Iris pigment epithelial cell (primary cell): ENCODE measurements at regions not wholly inside any gene's neighbourhood (a gene's known extent, or its start where the extent isn't known, plus 50 kb on each side); places are given as distances from the start of the nearest gene placed in this dataset.
A peak's percentile ranks its signal among the peaks of the same experiment; 100 is the strongest.

ENCODE experiments used
- DNase-seq: peaks from one replicate; pipeline ENCODE4 v3.0.0-alpha.2; 2011; ENCODE audit warnings: low read depth

GRCh38 chr3:144142151-144142840, 170.7 kb downstream of the DIPK2A start:
- DNase-seq, result peak; percentile 50

DNA sequence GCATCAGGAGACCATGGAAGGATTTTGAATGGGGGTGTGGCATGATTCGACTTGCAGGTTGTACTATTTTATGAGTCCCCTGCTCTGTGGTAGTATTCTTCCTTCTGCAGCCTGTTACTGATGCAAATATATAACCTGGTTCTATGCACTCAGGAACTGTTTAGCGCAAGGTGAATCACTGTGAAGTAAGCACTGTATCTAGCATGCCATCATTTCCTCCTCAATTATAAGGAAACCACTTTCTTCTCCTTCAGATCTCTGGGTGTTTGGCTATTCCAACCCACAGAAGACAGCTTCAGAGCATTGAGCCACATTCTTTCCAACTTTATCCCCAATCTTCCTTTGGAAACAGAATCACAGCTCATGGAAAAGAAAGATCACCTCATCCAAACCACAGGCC, 176.7 kb downstream of the DIPK2A start:
- no peak for DNase-seq

DNA sequence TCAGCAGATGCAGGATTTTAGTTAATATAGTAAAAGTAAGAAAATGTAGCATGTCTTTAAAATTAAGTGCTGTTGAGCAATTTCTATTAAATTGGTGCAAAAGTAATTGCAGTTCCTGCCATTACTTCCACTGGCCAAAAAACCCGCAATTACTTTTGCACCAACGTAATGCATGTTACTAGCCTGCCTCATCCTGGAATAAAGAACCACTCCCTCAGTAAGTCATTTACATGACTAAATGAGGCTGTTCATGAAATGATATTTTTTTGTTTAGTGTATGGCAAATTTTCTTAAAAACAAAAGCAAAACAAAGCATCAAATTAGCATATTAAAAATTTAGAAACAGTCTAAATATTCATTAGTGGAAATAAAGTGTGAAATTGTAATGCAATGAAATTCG, 180.4 kb downstream of the DIPK2A start:
- DNase-seq, result no peak

DNA sequence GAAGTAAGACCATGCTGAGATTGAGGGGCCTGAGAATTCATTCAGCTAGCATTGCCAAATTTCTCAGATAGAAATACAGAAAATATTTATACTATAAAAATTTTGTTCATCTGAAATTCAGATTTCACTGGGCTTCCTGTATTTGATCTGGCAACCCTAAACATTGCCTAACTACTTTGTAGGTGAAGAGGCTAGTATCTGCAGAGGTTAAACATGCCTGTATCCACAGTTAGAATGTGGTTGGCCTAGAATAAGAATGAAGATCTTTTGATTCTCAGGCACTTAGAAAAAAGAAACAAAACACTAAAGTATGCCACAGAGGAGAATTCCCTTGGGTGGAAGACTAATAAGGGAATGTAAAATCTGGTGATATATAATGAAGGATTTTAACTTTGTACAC, 189.0 kb downstream of the DIPK2A start:
- no peak for DNase-seq

DNA sequence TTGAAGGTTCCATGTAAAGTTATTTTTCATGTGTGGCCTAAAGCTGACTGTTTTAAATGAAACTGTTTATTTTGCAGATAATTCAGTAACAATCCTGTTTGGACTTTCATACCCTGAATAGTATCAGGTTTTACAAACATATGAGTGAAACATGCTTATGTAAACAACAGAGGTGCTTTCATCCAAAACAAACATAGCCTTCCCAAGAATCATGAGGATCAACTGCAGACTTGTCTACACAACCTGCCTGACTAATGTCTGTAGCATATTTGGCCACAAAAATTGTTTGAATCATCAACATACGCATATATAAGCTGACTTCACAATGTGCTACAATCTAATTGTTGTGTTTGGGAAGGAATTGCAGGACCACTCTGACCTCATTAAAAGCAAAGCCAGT, 190.4 kb downstream of the DIPK2A start:
- peak; percentile 86 for DNase-seq

DNA sequence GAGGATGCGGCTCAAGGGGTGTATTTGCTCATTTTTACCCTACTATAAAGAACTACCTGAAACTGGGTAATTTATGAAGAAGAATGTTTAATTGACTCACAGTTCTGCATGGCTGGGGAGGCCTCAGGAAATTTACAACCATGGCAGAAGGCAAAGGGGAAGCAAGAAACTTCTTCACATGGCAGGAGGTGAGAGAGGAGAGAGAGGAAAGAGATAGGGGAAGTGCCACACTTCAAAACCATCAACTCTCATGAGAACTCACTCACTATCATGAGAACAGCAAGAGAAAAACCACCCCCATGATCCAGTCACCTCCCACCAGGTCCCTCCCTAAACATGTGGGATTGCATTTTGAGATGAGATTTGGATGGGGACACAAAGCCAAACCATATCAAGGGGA, 192.7 kb downstream of the DIPK2A start:
- no peak for DNase-seq

DNA sequence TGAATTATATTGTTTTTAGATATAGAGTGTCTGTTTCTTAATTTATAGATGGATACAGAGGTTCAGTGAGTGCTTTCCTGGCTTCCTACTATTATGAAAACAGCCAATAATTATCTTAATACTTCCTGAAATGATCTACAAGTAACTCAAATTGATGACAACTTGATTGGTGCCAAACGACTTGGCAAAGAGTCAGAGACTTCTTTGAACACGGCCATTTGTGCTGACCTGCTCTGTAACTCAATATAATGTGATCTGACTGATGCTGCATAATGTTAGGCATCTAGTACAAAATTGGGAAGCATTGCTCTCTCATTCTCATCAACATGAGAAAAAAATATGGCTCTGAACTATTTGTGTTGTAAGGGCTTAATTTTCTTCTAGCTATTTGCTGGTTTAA, 193.9 kb downstream of the DIPK2A start:
- no peak for DNase-seq

- no peak for DNase-seq
These were observed 196.0 kb downstream of the DIPK2A start for GRCh38 chr3:144167634-144168033.

- DNase-seq, result no peak
These were observed 201.9 kb downstream of the DIPK2A start for GRCh38 chr3:144173491-144173890.

DNA sequence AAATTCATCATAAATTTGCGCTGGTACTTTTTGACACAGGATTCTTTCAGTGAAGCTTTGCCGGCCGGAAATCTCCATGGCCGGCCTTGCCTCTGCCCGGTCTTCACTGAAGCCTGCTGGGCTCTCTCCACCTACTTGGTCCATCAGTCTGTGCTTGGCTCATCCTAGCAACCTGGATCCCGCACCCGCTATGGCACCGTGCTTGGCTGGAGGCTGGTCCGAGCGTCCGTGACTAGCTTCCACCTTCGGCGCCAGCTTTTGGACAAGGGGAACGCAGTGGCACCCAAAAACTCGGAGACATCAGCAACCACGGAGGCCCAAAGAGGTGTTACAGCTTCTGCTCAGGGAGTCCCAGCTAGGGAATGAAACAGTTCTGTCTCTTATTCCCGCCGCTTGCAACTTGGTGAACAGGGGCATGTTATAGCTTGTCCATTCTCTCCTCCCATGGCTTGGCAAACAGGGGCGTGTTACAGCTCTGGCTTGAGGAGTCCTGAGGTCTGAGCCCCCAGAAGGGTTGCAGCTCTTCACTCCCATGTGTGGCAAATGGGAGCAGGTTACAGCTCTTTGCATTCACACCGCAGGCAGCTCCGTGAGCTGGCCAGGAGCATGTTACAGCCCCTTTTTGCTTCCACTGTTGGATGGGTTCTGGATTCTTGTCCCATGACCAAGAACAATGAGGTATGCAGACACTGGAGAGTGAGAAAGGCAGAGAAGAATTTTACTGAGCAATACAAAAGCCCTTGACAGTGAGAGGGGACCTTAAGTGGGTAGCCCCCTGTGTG, 204.2 kb downstream of the DIPK2A start:
- no peak for DNase-seq

DNA sequence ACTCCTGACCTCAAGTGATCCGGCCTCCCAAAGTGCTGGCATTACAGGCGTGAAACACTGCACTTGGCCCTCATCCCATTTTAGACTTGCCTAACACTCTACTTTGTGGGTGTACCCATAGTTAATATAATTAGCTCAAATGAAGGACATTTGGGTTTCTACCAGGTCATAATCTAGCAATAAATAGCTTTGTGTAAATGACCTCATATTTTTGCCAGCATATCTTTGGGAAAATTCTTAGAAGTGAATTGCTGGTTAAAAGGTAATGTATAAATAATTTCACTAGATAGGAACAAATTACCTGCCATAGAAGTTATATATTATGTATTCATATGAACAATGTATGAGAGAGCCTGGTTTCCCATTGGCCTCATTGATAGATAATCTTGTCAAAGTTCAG, 206.0 kb downstream of the DIPK2A start:
- no peak for DNase-seq

DNA sequence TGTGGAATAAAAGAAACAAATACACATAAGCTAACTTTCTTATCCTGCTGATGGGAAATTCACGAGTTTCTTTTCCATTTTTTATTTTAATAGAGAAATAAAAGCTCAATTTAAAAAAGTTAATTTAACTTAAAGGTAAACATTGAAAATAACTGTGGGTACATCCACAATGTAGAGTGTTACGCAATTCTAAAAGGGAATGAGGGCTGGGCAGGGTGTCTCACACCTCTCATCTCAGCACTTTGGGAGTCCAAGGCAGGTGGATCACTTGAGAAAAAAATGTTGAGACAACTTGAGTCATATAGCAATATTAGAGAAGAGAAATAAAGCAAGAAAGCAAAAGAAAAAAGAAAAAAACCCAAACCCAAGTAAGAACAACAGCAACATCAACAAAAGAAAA, 207.0 kb downstream of the DIPK2A start:
- no peak for DNase-seq

DNA sequence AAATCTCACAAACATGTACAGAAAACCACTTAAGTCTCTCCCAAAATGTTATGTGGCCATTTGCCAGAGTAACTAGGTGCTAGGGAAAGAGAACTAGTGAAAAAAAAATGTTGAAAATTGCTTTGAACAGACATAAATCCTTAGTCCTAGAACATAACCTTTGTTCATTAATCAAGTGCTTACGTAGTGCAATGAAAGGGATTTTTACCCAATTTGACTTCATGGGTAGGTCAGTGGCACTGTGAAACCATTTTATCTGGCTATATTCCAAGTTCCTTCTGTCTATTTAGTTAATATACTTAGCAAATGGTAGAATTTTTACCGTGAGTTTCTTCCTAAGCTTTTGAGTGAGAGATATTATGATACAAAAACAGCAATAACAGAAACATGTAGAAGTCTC, 209.4 kb downstream of the DIPK2A start:
- no peak for DNase-seq

DNA sequence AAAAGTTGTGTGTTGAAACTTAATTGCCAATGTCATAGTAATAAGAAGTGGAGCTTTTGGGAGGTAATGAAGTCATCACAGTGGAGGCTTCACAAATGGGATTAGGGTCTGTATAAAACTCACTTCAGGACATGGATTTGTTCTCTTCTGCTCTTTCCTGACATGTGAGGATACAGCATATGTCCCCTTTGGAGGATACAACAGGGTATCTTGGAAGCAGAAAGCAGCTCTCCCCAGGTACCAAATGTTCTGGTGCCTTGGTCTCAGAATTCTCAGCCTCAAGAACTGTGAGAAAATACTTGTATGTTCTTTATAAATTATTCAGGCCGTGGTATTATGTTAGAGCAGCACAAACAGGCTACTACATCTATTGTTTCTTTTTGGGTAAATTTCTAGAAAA, 210.9 kb downstream of the DIPK2A start:
- no peak for DNase-seq

DNA sequence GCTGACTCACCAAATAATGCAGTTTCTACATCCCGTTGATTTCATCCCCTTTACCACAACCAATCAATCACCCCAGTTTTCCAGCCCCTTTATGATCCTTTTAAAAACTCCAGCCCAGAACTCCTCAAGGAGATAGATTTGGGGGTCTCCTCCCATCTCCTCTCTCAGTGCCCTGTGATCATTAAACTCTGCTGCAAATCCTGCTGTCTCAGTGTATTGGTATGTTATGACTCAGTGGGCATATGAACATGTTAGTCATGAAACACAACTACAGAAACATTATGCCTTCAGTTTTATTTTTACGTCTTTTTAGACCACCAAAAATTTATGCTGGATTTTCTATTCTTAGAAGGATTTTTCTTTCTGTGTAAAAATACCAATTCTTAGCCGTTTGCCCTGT, 213.7 kb downstream of the DIPK2A start:
- no peak for DNase-seq

- DNase-seq, result peak; percentile 8
These were observed 216.0 kb downstream of the DIPK2A start for GRCh38 chr3:144187531-144188210.

- DNase-seq, result peak; percentile 50
These were observed 217.4 kb downstream of the DIPK2A start for GRCh38 chr3:144189044-144189443.

- DNase-seq, result no peak
These were observed 225.5 kb downstream of the DIPK2A start for GRCh38 chr3:144197116-144197515.

DNA sequence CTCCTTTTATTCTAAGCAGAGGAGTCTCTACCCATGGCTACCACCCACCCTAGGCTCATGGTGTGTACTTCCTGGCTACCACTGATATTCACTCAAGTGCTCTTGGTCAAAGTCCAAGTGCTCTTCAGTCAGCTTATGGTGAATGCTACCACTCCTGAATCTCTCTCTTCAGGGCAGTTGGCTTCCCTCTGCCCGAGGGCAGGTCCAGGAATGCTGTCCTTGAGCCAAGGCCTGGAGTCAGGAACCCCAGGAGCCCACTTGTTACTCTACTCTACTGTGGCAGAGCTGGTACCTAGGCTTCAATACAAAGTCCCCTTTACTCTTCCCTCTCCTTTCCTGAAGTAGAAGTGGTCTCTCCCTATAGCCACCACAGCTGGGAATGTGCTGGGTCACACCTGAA, 226.0 kb downstream of the DIPK2A start:
- DNase-seq, result no peak

DNA sequence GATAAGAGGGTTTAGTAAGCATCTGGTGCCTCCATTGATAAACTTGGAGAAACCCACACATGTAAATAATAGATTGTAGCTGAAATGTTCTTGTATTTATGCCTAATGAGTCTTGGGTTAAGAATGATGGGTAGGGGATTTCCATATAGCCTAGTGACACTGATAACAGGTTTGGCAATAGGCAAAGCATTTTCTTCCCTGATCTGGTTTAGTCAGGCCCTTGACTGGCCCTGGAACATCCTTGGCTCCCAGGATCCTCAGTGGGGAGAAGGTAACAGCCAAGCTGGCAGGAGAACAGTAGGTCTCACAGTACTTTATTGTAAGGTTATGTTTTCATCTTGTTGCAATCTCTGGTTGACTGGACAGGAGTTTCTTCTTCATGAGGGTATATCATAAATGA, 228.4 kb downstream of the DIPK2A start:
- no peak for DNase-seq

DNA sequence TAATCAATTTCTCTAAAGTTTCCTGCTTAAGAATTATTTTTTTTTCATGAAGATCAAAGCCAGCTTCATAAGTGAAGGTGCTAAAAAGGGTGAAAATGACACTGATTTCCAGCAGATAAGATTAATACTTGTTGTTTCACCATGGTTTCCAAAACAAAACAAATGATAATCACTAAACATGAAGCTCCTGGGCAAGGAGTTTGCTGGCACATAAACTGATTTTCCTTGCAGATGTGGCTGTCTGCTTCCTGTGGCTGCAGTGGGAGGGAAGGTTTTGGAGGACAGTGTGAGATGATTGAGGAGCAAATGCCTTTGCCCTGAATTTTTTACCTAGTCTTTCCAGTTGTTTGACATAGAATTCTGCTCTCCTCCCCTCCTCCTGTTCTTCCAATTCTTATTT, 228.8 kb downstream of the DIPK2A start:
- DNase-seq, result no peak

- no peak for DNase-seq
These were observed 250.1 kb downstream of the DIPK2A start for GRCh38 chr3:144221761-144222160.

DNA sequence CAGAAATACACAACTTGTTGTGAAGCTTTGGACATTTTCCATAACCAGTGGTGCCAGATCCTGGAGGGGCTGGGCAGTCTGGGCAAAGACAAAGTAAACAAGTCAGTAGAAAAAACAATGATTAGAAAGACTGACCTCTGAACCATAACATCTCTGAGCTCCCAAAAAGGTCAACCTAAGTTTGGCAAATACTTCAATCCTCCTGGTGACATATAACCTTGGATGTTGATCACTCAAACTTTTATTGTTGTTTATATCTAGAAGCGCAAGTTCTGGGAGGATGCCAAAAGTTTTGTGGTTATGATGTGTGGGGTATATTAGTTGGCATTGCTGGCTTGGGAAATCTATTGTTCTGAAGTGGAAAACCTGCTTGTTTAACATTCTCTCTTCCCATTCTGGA, 257.7 kb downstream of the DIPK2A start:
- no peak for DNase-seq
